H54 (cell line): ENCODE measurements at regions not wholly inside any gene's neighbourhood (a gene's known extent, or its start where the extent isn't known, plus 50 kb on each side); places are given as distances from the start of the nearest gene placed in this dataset.
A peak's percentile ranks its signal among the peaks of the same experiment; 100 is the strongest.

Experiments used
- DNase-seq: peaks from one replicate; pipeline ENCODE4 v3.0.0; 2011; ENCODE audit warnings: low spot score, mixed read lengths; ENCODE audit not compliant: insufficient read length
- FAIRE-seq: peaks from 3 replicates; lab custom pipeline; 2011; peaks lifted over from hg19 to GRCh38; lab: Jason Lieb, UNC
- POLR2A ChIP-seq: IDR thresholded peaks from 2 replicates; pipeline ENCODE4 v1.6.1; 2011; ENCODE audit warnings: low read depth, mild to moderate bottlenecking, low read length

DNA sequence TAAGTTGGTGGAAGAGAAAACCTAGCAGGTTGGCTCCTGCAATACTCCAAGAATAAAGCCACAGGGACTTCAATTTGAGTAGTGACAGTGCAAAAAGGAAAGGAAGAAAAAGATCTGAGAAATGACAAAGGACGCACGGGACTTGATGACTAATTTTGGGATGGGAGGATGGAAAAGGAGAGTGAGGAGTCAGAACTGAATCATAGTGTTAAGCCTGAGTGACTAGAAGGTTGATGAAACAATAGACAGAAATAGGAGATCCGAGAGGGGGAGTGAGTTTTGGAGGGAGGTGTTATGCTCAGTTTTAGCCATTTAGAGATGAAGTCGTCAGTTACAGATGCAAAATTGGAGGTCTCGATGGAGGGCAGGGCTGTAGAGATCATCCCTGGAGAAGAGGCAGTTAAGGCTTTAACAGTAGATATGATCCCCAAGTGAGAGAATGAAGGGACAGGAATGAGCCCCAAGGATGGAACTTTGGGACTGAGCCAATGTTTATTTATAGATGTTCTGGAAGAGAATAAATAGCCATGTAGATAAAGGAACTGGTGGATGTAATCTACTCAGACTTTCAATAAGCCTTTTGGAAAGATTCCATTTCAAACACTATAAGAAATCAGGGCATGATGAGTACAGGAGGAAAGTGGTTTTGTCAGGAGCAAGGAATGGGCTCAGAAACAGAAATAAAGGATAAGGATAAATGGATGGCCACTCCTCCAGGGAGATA is 108.9 kb upstream of the NCAM1 start:
- DNase-seq (no peak), FAIRE-seq (no peak)
- TF ChIP-seq POLR2A = no peak

DNA sequence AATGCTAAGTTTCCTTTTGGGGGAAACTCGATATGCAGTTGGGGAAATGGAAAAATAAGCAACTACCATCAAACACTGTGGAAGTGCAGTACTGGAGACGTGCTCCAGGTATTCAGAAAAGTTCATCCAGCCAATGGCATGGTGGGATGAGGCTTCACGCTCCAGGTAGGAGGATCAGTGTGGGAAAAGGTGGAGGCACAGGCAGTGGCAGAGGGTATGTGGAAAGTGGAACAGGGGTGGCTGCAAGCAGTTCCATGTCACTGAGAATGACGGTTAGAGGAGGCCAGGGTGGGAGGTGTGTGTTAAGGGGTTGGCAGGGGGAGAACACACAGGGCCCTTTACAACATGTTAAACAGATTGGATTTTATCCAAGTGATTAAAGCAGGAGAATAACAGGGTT is 105.1 kb upstream of the NCAM1 start:
- DNase-seq (no peak), FAIRE-seq (no peak)
- TF ChIP-seq POLR2A = no peak

DNA sequence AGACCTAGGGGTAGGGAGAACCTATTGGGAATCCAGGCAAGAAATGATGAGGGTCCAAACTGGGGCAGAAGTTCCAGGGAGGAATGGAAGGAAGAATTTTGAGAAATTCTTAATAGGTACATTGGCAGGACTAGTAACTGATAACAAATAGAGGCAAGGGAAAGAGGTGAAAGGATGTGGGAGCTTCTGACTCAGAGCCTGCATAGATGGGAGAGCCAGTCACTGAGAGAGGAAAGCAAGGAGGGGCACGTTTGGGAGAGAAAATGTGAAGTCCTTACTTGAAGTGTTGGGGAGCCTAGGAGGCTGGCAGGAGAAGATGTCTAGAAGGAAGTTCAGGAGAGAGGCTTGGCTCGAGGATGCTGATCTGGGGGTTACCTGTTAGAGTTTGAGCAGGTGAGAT is 104.6 kb upstream of the NCAM1 start:
- no peak for TF ChIP-seq POLR2A
- FAIRE-seq (no peak), DNase-seq (no peak)

DNA sequence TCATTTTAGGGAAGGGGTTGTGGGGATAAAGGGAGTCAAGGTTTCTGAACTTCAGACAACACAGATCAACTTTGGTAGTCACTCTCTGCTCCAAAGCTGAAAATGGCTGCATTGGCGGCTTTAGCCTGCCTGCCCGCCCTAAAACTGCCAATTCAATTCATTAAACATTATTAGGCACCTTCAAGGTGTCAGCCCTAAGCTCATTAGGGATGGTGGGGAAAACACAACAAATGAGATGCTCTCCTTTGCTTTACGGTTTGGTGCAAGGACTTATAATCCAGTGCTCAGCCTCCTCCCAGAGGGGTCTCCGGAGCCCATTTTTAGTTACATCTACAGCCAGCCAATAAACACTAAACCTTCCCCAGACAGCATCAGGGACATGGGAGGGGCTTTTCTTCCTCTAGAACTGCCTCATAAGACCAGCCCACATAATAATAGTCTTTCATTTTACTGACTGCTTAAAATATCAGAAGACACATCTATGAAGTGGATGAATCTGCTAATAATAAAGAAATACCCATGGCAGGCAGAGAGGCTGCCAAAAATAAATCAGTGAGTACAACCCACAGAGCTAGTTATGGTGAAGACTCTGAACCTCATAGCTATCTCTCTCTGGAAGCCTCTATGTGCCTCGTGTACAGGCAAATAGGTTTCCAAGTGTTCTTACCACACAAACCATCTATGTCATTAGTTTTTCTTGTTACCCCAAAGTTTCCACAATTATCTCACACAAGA is 102.8 kb upstream of the NCAM1 start:
- no peak for TF ChIP-seq POLR2A
- DNase-seq = no peak
- FAIRE-seq = no peak

DNA sequence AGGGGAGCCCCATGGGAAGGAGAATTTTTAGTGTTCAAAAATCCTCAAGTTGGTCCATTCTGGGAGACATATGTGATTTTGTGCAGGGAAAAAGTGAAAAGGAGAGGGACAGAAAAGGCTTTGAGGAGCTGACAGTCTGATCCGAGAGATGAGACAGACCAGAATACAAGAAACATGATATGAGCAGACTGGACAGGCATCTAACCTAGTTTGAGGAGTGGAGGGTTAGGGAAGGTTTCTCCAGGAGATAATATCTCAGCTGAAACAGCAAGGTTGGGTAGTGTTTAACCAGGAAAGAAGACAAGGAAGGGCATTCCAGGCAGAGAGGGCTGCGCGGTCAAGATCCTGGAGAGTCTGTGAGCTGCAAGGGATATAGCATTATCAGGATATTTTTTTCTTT is 101.4 kb upstream of the NCAM1 start:
- TF ChIP-seq POLR2A = no peak
- no peak for FAIRE-seq
- DNase-seq = no peak

DNA sequence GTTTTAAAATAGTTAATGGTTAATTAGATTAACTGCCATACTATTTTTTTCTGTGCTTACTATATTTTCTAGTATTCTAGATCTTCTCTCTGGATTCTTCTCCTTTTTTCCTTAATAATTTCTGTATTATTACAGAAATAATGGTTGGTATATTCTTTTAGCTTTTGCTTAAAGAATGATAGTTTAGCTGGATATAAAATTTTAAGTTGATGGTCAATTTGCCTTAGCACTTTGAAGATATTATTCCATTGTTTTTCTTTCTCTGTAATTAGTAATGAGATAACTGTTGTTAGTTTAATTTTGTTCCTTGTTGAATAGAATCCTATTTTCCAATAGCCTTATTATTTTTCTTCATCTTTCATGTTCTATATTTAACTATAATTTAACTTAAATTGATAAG is 99.9 kb upstream of the NCAM1 start:
- FAIRE-seq (no peak), DNase-seq (no peak)
- TF ChIP-seq POLR2A = no peak

DNA sequence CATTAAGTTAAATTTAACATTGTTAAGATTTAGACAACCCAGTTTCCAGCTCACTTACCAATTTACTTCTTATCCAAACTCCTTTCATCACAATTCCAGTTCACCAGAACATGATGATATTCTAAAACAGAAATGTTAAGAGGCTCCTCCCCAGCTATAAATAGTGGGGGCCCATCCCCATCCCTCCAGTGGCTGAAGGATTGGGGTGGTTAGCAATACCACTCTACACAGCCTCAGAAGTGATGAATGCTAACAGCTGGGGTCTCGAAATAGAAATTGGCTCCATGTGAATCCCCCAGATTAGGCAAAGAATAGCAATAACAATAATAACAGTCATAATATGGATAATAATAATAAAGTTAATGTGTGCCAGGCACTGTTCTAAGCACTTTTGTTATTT is 97.9 kb upstream of the NCAM1 start:
- TF ChIP-seq POLR2A = no peak
- no peak for FAIRE-seq
- DNase-seq = no peak

DNA sequence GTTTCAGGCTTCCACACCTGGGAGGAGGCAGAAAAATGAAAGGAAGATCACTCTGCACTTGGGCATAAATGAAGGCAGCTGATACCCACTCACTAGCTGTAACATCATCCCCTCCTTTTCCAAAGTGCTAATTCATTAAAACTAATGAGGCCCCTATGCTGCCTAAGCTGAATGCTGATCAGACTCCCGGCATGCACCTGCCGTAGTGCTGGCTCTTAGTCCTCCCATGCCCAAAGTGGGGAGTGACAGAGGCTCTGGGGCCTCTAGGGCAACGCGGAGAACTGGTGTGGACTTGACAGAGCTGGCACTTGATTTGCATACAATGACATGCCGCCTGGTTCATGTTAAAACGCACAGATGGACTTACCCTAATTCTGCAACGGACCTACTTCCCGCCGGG is 96.5 kb upstream of the NCAM1 start:
- DNase-seq = no peak
- no peak for FAIRE-seq
- no peak for TF ChIP-seq POLR2A

DNA sequence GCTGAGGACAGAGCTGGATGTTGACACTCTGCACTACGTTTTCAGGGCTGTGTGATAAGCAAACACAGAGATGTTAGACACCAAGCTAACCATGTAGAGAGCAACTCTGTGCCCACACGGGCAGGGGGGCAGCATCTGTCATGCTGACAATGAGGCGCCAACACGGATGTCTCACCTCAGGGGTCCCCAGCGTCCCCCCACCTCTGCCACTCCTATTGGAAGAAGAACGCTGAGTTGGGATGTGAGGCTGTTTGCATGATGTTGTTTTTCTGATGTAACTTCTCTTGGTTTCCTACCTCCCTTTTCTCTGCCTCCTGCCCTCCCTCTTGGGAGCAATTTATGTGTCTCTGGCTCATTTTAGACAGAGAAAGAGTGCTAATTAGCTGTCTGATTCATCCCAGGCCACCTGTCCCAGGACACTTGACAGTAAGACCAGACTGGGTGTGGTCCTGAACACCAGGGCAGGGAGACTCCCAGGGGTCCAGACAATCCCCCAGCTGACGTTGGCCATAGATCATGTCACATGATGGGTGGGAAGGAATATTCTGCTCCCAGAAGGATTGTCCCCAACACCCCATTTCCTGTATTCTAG is 89.2 kb upstream of the NCAM1 start:
- DNase-seq = no peak
- no peak for FAIRE-seq

DNA sequence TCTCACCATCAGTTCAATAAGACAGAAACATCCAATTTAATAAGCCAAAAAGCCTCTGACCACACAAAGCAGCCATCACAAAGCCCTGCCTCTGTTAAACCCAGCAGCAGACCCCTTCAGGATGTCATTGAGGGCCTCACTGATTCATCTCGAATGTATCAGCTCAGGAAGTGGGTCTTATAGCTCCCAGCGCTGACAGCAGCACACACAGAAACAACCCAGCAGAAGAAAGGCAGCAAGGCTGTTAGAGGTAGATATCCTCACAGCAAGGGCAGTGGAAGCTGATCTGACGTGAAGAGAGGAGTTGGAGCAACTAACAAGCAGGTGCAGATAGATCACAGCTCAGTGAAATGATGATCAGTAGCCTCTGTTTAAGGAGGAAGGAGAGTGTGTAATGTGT is 86.2 kb upstream of the NCAM1 start:
- no peak for TF ChIP-seq POLR2A
- FAIRE-seq (no peak), DNase-seq (no peak)

More for the DNA sequence above, 89.2 kb upstream of the NCAM1 start:
- no peak for TF ChIP-seq POLR2A

DNA sequence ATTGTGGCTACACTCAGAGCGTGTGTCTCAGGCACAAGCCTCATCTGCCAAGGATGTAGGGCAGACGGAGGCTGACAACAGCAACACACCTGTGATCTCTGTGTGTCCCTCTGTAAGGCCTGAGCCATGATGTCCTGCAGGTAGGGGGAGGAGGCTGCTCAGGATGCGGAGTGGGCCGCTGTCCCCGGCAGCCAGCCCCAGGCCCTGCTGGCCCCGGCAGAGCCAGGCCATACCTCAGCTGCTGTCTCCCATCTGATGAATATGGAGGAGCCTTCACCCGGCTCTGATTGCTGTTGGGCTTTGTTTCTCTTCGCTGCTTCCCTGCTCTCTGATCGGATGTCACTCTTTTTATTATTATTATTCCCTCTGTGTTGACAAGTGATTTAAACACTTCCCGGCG is 83.6 kb upstream of the NCAM1 start:
- no peak for TF ChIP-seq POLR2A
- FAIRE-seq = no peak
- no peak for DNase-seq

DNA sequence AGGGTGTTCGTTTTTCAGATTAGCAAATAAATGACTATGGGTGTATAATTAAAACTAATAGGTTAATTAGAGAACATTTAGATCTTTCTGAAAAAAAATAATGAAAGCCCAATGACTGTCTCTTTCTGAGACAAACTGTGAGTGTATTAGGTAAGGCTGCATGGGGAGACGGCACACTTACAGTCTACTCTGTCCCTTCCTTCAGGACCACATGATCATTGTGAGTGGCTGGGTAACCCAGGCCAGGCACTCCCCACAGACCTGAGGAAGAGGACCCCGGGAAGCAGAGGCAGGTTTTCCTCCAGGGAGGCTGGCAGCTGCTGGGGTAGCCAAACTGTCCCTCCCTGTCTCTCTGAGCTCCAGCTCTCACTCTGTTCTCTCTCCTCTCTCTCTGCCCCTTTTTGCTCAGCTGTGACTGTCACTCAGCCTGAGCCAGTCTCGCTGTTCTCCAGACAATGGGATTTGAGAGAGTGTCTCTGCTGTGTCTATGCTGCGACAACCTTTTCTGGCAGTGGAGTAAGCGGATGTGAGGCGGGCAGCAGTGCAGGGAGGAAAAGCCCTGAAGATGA is 83.1 kb upstream of the NCAM1 start:
- DNase-seq (no peak), FAIRE-seq (no peak)
- no peak for TF ChIP-seq POLR2A

DNA sequence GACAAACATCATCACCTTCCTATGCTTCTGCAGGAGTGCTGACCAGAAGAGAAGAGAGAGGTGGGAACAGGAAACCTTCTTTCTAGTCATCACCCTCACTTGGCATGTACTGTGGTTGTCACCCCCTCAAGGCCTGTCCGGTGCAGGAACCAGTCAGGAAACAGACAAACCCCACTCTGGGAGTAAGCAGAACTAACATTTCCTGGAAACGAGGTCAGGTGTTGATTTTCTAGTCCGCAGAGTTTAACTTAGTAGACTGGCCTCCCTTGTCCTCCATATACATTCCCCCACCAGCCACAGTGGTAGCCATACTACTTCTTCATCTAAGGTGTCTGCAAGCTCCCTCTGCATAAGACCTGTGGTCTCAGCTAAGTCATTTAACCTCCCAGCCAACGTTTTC is 80.7 kb upstream of the NCAM1 start:
- no peak for FAIRE-seq
- TF ChIP-seq POLR2A = no peak
- no peak for DNase-seq

DNA sequence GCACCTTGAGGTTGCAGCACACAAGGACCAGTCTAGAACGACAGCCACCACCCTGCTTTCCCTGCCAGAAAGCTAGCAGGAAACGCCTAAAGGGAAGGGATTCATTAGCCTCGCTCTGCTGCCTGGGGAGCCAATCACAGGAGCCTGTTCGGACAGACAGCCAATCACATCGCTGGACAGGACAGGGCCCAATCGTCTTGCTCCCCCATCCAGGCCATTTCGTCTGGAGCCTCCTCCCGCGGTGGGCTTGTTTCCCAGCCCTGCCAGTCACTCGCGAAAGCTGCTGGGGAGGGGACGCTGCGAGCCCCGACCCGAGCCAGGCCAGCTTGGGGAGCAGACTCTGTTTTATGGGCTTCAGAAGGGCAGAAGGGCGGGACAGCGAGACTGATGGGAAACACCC is 79.8 kb upstream of the NCAM1 start:
- no peak for TF ChIP-seq POLR2A
- FAIRE-seq (no peak), DNase-seq (peak; percentile 56)
